GM23338 (cell line): ENCODE measurements at regions not wholly inside any gene's neighbourhood (a gene's known extent, or its start where the extent isn't known, plus 50 kb on each side); places are given as distances from the start of the nearest gene placed in this dataset.

ENCODE experiments used
- ATAC-seq: fragments of 200-7000 bp; cut with Tn5 transposase; 3 replicates; pipeline ENCODE4 v1.9.1; 2020
- DNase-seq: peaks from one replicate; pipeline ENCODE4 v3.0.0-alpha.2; 2015; ENCODE audit warnings: low spot score
- H2AFZ ChIP-seq: fragments of 200-600 bp; sonication (generic); 2 replicates; pipeline ENCODE4 v1.8.0; 2016; ENCODE audit warnings: antibody characterized with exemption, mild to moderate bottlenecking, moderate library complexity
- H3F3A ChIP-seq: fragments of 200-600 bp; sonication (generic); replicated peaks from 2 replicates; pipeline ENCODE4 v1.8.0; 2017; ENCODE audit warnings: antibody characterized with exemption, mixed run types, low read depth
- H3K27ac ChIP-seq: fragments of 200-600 bp; sonication (generic); 2 replicates; pipeline ENCODE4 v1.6.1; 2016; ENCODE audit warnings: low read depth
- H3K27me3 ChIP-seq: fragments of 200-600 bp; sonication (generic); 2 replicates; pipeline ENCODE4 v1.8.0; 2016; ENCODE audit warnings: mild to moderate bottlenecking, mixed run types, moderate library complexity; ENCODE audit not compliant: insufficient read depth
- H3K36me3 ChIP-seq: fragments of 200-600 bp; sonication (generic); 2 replicates; pipeline ENCODE4 v1.8.0; 2016; ENCODE audit warnings: mild to moderate bottlenecking; ENCODE audit not compliant: insufficient read depth
- H3K4me1 ChIP-seq: fragments of 200-600 bp; sonication (generic); 2 replicates; pipeline ENCODE4 v1.8.0; 2016; ENCODE audit warnings: mild to moderate bottlenecking, moderate library complexity; ENCODE audit not compliant: insufficient read depth
- H3K4me2 ChIP-seq: fragments of 200-600 bp; sonication (generic); 2 replicates; pipeline ENCODE4 v1.7.1; 2017; ENCODE audit warnings: mixed run types
- H3K4me3 ChIP-seq: fragments of 200-600 bp; sonication (generic); 2 replicates; pipeline ENCODE4 v1.6.1; 2016; ENCODE audit warnings: mixed run types
- H3K79me2 ChIP-seq: fragments of 200-600 bp; sonication (generic); replicated peaks from 2 replicates; pipeline ENCODE4 v1.8.0; 2017; ENCODE audit warnings: mild to moderate bottlenecking; ENCODE audit not compliant: insufficient read depth
- H3K9me2 ChIP-seq: fragments of 200-600 bp; sonication (generic); 2 replicates; pipeline ENCODE4 v1.8.0; 2017; ENCODE audit not compliant: insufficient read depth
- H4K20me1 ChIP-seq: fragments of 200-600 bp; sonication (generic); replicated peaks from 2 replicates; pipeline ENCODE4 v1.8.0; 2017; ENCODE audit warnings: mild to moderate bottlenecking; ENCODE audit not compliant: insufficient read depth
- H3K27ac Mint-ChIP-seq: 2 replicates; pipeline ENCODE4 v1.8.0; 2020; ENCODE audit warnings: inconsistent platforms, mild to moderate bottlenecking, moderate library complexity, mixed read lengths
- H3K27me3 Mint-ChIP-seq: 3 replicates; pipeline ENCODE4 v1.8.0; 2022; ENCODE audit warnings: low read depth, mild to moderate bottlenecking, moderate library complexity, mixed read lengths, inconsistent platforms; ENCODE audit not compliant: insufficient read depth, poor library complexity
- H3K36me3 Mint-ChIP-seq: 3 replicates; pipeline ENCODE4 v1.8.0; 2021; ENCODE audit warnings: low read depth, mild to moderate bottlenecking, inconsistent platforms, moderate library complexity, mixed read lengths
- H3K4me1 Mint-ChIP-seq: 3 replicates; pipeline ENCODE4 v1.8.0; 2020; ENCODE audit warnings: mild to moderate bottlenecking, inconsistent platforms, mixed read lengths
- H3K4me3 Mint-ChIP-seq: 3 replicates; pipeline ENCODE4 v1.8.0; 2021; ENCODE audit warnings: moderate library complexity, mild to moderate bottlenecking, inconsistent platforms, mixed read lengths
- H3K9me3 Mint-ChIP-seq: 3 replicates; pipeline ENCODE4 v1.8.0; 2020; ENCODE audit warnings: moderate library complexity, mild to moderate bottlenecking, inconsistent platforms, mixed read lengths
- CREB1 ChIP-seq: fragments of 250-450 bp; sonication (Bioruptor Pico); IDR thresholded peaks from 2 replicates; pipeline ENCODE4 v1.5.0; 2020; ENCODE audit warnings: low read depth, mild to moderate bottlenecking, moderate library complexity
- CTCF ChIP-seq, 2 experiments: fragments of 200-600 bp in 1 of 2; sonication (generic) in 1 of 2; conservative IDR thresholded peaks; 2 replicates each; pipeline versions ENCODE4 v1.5.1 to v1.6.1; 2016 to 2017; ENCODE audit warnings: antibody characterized with exemption in 2 of 2, low read depth in 2 of 2, mild to moderate bottlenecking in 2 of 2, moderate library complexity in 1 of 2
- ETS1 ChIP-seq: IDR thresholded peaks from 2 replicates; pipeline ENCODE4 v1.6.1; 2016; ENCODE audit warnings: antibody characterized with exemption
- EZH2 ChIP-seq: fragments of 200-600 bp; sonication (generic); IDR thresholded peaks from one replicate; pipeline ENCODE4 v1.8.0; 2017; ENCODE audit warnings: antibody characterized with exemption, mild to moderate bottlenecking, low read depth; ENCODE audit not compliant: unreplicated experiment
- STAT1 ChIP-seq: IDR thresholded peaks from one replicate; pipeline ENCODE4 v1.6.1; 2016; ENCODE audit warnings: antibody characterized with exemption; ENCODE audit not compliant: unreplicated experiment
- ZNF331 ChIP-seq: fragments of 250-450 bp; sonication (Bioruptor Pico); IDR thresholded peaks from 2 replicates; pipeline ENCODE4 v1.5.0; 2020; ENCODE audit warnings: low read depth, mild to moderate bottlenecking, moderate library complexity
- ZNF462 ChIP-seq: fragments of 250-450 bp; sonication (Bioruptor Pico); IDR thresholded peaks from 2 replicates; pipeline ENCODE4 v1.5.0; 2020; ENCODE audit warnings: mild to moderate bottlenecking, moderate library complexity

GRCh38 chr17:74117999-74118421 lies 85.5 kb upstream of the RPL38 start:
- H3K36me3 Mint-ChIP-seq = peaks cover 3% of the 10 kb centered on the region; the same call in 2 of the 3 replicates
- H3K4me3 ChIP-seq = no peak overlapping the region
- no peaks in the 10 kb centered on the region for H3K79me2 ChIP-seq
- H3K36me3 ChIP-seq = no peaks in the 10 kb centered on the region
- peaks cover 38% of the 10 kb centered on the region for H3K4me1 Mint-ChIP-seq
- H3K4me2 ChIP-seq = 0 out of 2 replicates have a peak overlapping the region, but pooled peaks have one; percentile 17
- H3K27ac ChIP-seq = no peak overlapping the region
- H3K27me3 ChIP-seq = no peaks in the 10 kb centered on the region
- H3K4me3 Mint-ChIP-seq = peak overlapping the region; percentile 4; the same call in 2 of the 3 replicates
- H3K4me1 ChIP-seq = peaks cover 30% of the 10 kb centered on the region
- TF ChIP-seq ETS1 (no peak), ZNF331 (no peak), ZNF462 (CRISPR knock-in tag) (no peak), EZH2 (no peak), CTCF (conservative IDR thresholded peaks at IDR 0.05; ENCODE audit: low read depth in 2 of 2) (peak; percentile 14; a peak in 1 of 4 replicates), STAT1 (no peak), CREB1 (CRISPR knock-in tag) (no peak)
- H3K9me2 ChIP-seq = no peaks in the 10 kb centered on the region
- no peaks in the 10 kb centered on the region; the same call in 1 of the 2 replicates for H3F3A ChIP-seq
- H4K20me1 ChIP-seq = no peaks in the 10 kb centered on the region
- H3K9me3 Mint-ChIP-seq = peaks cover 9% of the 10 kb centered on the region; the same call in 2 of the 3 replicates
- H2AFZ ChIP-seq = peak overlapping the region; percentile 34
- no peak overlapping the region for H3K27ac Mint-ChIP-seq
- ATAC-seq (peak; percentile 60), DNase-seq (peak; percentile 59)
- peaks cover 23% of the 10 kb centered on the region for H3K27me3 Mint-ChIP-seq
